ENCODE measurements at regions not wholly inside any gene's neighbourhood (a gene's known extent, or its start where the extent isn't known, plus 50 kb on each side); places are given as distances from the start of the nearest gene placed in this dataset.
A peak's percentile ranks its signal among the peaks of the same experiment; 100 is the strongest.
"Not testable (repeated sequence)": the region's sequence is repeated elsewhere in the genome, so short reads cannot be mapped to it uniquely, and the experiment has no call there.

GRCh38 chr9:19935422-19935821, 146.6 kb upstream of the SLC24A2 start:
- no peak for DNase-seq (ENCODE audit: low read depth)

- DNase-seq (ENCODE audit: low read depth), result no peak
These were observed 145.5 kb upstream of the SLC24A2 start for GRCh38 chr9:19934301-19934871.

- no peak for DNase-seq (ENCODE audit: low read depth)
These were observed 142.5 kb upstream of the SLC24A2 start for GRCh38 chr9:19931098-19931890.

GRCh38 chr9:19927560-19927959, 138.7 kb upstream of the SLC24A2 start:
- DNase-seq (ENCODE audit: low read depth), result no peak

GRCh38 chr9:19926774-19927173, 137.9 kb upstream of the SLC24A2 start:
- DNase-seq (ENCODE audit: low read depth), result no peak

GRCh38 chr9:19925674-19926503, 137.1 kb upstream of the SLC24A2 start:
- DNase-seq (ENCODE audit: low read depth), result peak; percentile 67

GRCh38 chr9:19924080-19924479, 135.2 kb upstream of the SLC24A2 start:
- DNase-seq (ENCODE audit: low read depth), result no peak

- no peak for DNase-seq (ENCODE audit: low read depth)
These were observed 133.8 kb upstream of the SLC24A2 start for GRCh38 chr9:19922476-19923118.

- no peak for DNase-seq (ENCODE audit: low read depth)
These were observed 131.6 kb upstream of the SLC24A2 start for GRCh38 chr9:19920401-19920800.

GRCh38 chr9:19918630-19919029, 129.8 kb upstream of the SLC24A2 start:
- no peak for DNase-seq (ENCODE audit: low read depth)

- no peak for DNase-seq (ENCODE audit: low read depth)
These were observed 125.2 kb upstream of the SLC24A2 start for GRCh38 chr9:19914044-19914443.

- DNase-seq (ENCODE audit: low read depth), result no peak
These were observed 124.3 kb upstream of the SLC24A2 start for GRCh38 chr9:19913151-19913550.

GRCh38 chr9:19903076-19903475, 114.2 kb upstream of the SLC24A2 start:
- DNase-seq (ENCODE audit: low read depth), result no peak

GRCh38 chr9:19901586-19901985, 112.7 kb upstream of the SLC24A2 start:
- no peak for DNase-seq (ENCODE audit: low read depth)

GRCh38 chr9:19896161-19896560, 107.3 kb upstream of the SLC24A2 start:
- DNase-seq (ENCODE audit: low read depth), result no peak

- DNase-seq (ENCODE audit: low read depth), result not testable (repeated sequence)
These were observed 106.7 kb upstream of the SLC24A2 start for GRCh38 chr9:19895578-19895977.

- DNase-seq (ENCODE audit: low read depth), result no peak
These were observed 106.2 kb upstream of the SLC24A2 start for GRCh38 chr9:19895006-19895405.

GRCh38 chr9:19885608-19886007, 96.8 kb upstream of the SLC24A2 start:
- no peak for DNase-seq (ENCODE audit: low read depth)

GRCh38 chr9:19879062-19879461, 90.2 kb upstream of the SLC24A2 start:
- no peak for DNase-seq (ENCODE audit: low read depth)

- DNase-seq (ENCODE audit: low read depth), result no peak
These were observed 87.9 kb upstream of the SLC24A2 start for GRCh38 chr9:19876569-19877316.

- DNase-seq (ENCODE audit: low read depth), result no peak
These were observed 86.6 kb upstream of the SLC24A2 start for GRCh38 chr9:19875291-19875920.
